ENCODE measurements at regions not wholly inside any gene's neighbourhood (a gene's known extent, or its start where the extent isn't known, plus 50 kb on each side); places are given as distances from the start of the nearest gene placed in this dataset.
"Not testable (repeated sequence)": the region's sequence is repeated elsewhere in the genome, so short reads cannot be mapped to it uniquely, and the experiment has no call there.

GRCh38 chr10:20486791-20487190 lies 410.3 kb downstream of the NEBL start:
- no peaks in the 10 kb centered on the region for H3K27me3 Mint-ChIP-seq (ENCODE audit: unreplicated experiment)
- TF ChIP-seq CTCF (IDR thresholded peaks at IDR 0.05; ENCODE audit: partially characterized antibody, unreplicated experiment), result no peak
- peaks cover 1% of the 10 kb centered on the region for H3K36me3 Mint-ChIP-seq (ENCODE audit: unreplicated experiment)
- no peaks in the 10 kb centered on the region for H3K4me1 Mint-ChIP-seq (ENCODE audit: low read depth, unreplicated experiment)
- no peak for DNase-seq
- no peak overlapping the region for H3K4me3 Mint-ChIP-seq (ENCODE audit: unreplicated experiment)
- no peak overlapping the region for H3K27ac Mint-ChIP-seq (ENCODE audit: unreplicated experiment)
- peaks cover under 1% of the 10 kb centered on the region for H3K9me3 Mint-ChIP-seq (ENCODE audit: unreplicated experiment)

- no peak for DNase-seq
- H3K9me3 Mint-ChIP-seq (ENCODE audit: unreplicated experiment), result peaks cover 2% of the 10 kb centered on the region
- no peaks in the 10 kb centered on the region for H3K27me3 Mint-ChIP-seq (ENCODE audit: unreplicated experiment)
- TF ChIP-seq CTCF (IDR thresholded peaks at IDR 0.05; ENCODE audit: partially characterized antibody, unreplicated experiment), result no peak
- H3K27ac Mint-ChIP-seq (ENCODE audit: unreplicated experiment), result no peak overlapping the region
- peaks cover 5% of the 10 kb centered on the region for H3K36me3 Mint-ChIP-seq (ENCODE audit: unreplicated experiment)
- no peak overlapping the region for H3K4me3 Mint-ChIP-seq (ENCODE audit: unreplicated experiment)
- no peaks in the 10 kb centered on the region for H3K4me1 Mint-ChIP-seq (ENCODE audit: low read depth, unreplicated experiment)
Observed at GRCh38 chr10:20485554-20485953, 411.6 kb downstream of the NEBL start.

GRCh38 chr10:20481054-20481453 lies 416.1 kb downstream of the NEBL start:
- Mint-ChIP-seq H3K9me3 (ENCODE audit: unreplicated experiment) (peaks cover 2% of the 10 kb centered on the region), H3K4me3 (ENCODE audit: unreplicated experiment) (no peak overlapping the region), H3K36me3 (ENCODE audit: unreplicated experiment) (peaks cover 5% of the 10 kb centered on the region), H3K4me1 (ENCODE audit: low read depth, unreplicated experiment) (no peaks in the 10 kb centered on the region), H3K27ac (ENCODE audit: unreplicated experiment) (no peak overlapping the region), H3K27me3 (ENCODE audit: unreplicated experiment) (peaks cover 2% of the 10 kb centered on the region)
- DNase-seq, result no peak
- no peak for TF ChIP-seq CTCF (IDR thresholded peaks at IDR 0.05; ENCODE audit: partially characterized antibody, unreplicated experiment)

- H3K27ac Mint-ChIP-seq (ENCODE audit: unreplicated experiment); H3K27me3 Mint-ChIP-seq (ENCODE audit: unreplicated experiment); DNase-seq; H3K36me3 Mint-ChIP-seq (ENCODE audit: unreplicated experiment); H3K4me3 Mint-ChIP-seq (ENCODE audit: unreplicated experiment); H3K9me3 Mint-ChIP-seq (ENCODE audit: unreplicated experiment); H3K4me1 Mint-ChIP-seq (ENCODE audit: low read depth, unreplicated experiment): not testable (repeated sequence)
Observed at GRCh38 chr10:20480575-20480974, 416.5 kb downstream of the NEBL start.

GRCh38 chr10:20474064-20474463 lies 423.0 kb downstream of the NEBL start:
- no peaks in the 10 kb centered on the region for H3K9me3 Mint-ChIP-seq (ENCODE audit: unreplicated experiment)
- H3K4me1 Mint-ChIP-seq (ENCODE audit: low read depth, unreplicated experiment), result no peaks in the 10 kb centered on the region
- no peak for TF ChIP-seq CTCF (IDR thresholded peaks at IDR 0.05; ENCODE audit: partially characterized antibody, unreplicated experiment)
- DNase-seq, result no peak
- H3K27ac Mint-ChIP-seq (ENCODE audit: unreplicated experiment), result no peak overlapping the region
- no peak overlapping the region for H3K4me3 Mint-ChIP-seq (ENCODE audit: unreplicated experiment)
- H3K27me3 Mint-ChIP-seq (ENCODE audit: unreplicated experiment), result peaks cover 2% of the 10 kb centered on the region
- H3K36me3 Mint-ChIP-seq (ENCODE audit: unreplicated experiment), result no peaks in the 10 kb centered on the region
